ENCODE measurements at regions not wholly inside any gene's neighbourhood (a gene's known extent, or its start where the extent isn't known, plus 50 kb on each side); places are given as distances from the start of the nearest gene placed in this dataset.
A peak's percentile ranks its signal among the peaks of the same experiment; 100 is the strongest.

DNA sequence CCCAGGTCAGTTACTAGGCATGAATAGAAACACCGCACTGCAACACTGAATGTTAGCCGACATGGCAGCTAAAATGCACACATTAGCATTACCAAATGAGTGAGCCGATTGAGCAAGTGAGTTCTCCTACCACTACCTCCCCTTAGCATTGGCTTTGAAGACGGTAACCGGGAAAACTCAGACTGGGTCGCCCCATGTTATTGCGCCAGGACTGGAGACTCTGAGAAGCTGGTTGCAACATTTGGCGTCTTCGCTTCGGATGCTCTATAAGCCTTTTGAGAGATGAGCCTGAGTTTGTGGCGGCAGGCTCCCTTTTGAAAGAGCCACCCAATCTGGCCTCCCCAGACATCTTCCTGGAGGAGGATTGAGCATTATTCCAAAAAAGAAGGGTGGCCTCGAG lies 68.5 kb upstream of the POMP start:
- Histone ChIP-seq H3K56ac (replicated peaks; ENCODE audit: insufficient read length, low read depth, low read length) (no peak overlapping the region), H4K91ac (replicated peaks; ENCODE audit: insufficient read length, low read length) (no peak overlapping the region), H4K20me1 (replicated peaks in 1 of 2; ENCODE audit: control insufficient read depth in 1 of 2, insufficient read depth in 2 of 2, low read length in 2 of 2) (no peaks in the 10 kb centered on the region), H2BK120ac (replicated peaks; ENCODE audit: low read depth, low read length) (no peak overlapping the region), H3K23me2 (ENCODE audit: low read depth, low read length) (no peaks in the 10 kb centered on the region), H3K79me2 (ENCODE audit: control insufficient read depth in 1 of 2, insufficient read depth in 2 of 2, low read length in 2 of 2) (no peaks in the 10 kb centered on the region), H2BK12ac (ENCODE audit: low read depth, low read length) (no peak overlapping the region), H3K4me1 (replicated peaks in 1 of 4; ENCODE audit: control insufficient read depth in 3 of 4, insufficient read depth in 4 of 4, low read length in 3 of 4) (peaks cover 0 to 7% (median 4%) of the 10 kb centered on the region in 4 experiments; a peak in 3 of 7 replicates), H2BK15ac (ENCODE audit: low read length) (0 out of 2 replicates have a peak overlapping the region, but pooled peaks have one; percentile 29), H3K36me3 (ENCODE audit: control insufficient read depth in 2 of 4, insufficient read depth in 4 of 4, low read length in 3 of 4) (no peaks in the 10 kb centered on the region), H3K4me3 (ENCODE audit: extremely low read depth in 1 of 4, insufficient read depth in 2 of 4, low read depth in 3 of 4, low read length in 4 of 4) (no peak overlapping the region), H3K14ac (ENCODE audit: insufficient read length) (no peak overlapping the region), H2BK20ac (ENCODE audit: low read length) (0 out of 2 replicates have a peak overlapping the region, but pooled peaks have one; percentile 61), H4K5ac (ENCODE audit: insufficient read length, low read depth, low read length) (no peak overlapping the region), H2AFZ (ENCODE audit: low read length) (peak overlapping the region; percentile 60; the same call in 1 of the 2 replicates), H3K23ac (ENCODE audit: insufficient read length) (no peak overlapping the region), H3K27me3 (replicated peaks in 1 of 4; ENCODE audit: control insufficient read depth in 3 of 4, extremely low read depth in 1 of 4, insufficient read depth in 3 of 4, low read length in 3 of 4) (no peaks in the 10 kb centered on the region), H2BK5ac (ENCODE audit: low read depth, low read length) (no peak overlapping the region), H3K79me1 (ENCODE audit: low read depth, low read length) (no peaks in the 10 kb centered on the region), H3K4ac (replicated peaks; ENCODE audit: insufficient read length, low read depth, low read length) (no peak overlapping the region), H3K18ac (ENCODE audit: extremely low read depth, low read length) (peak overlapping the region; percentile 48), H3K4me2 (ENCODE audit: insufficient read depth in 1 of 2, low read depth in 2 of 2, low read length in 2 of 2) (no peak overlapping the region), H2AK5ac (ENCODE audit: low read depth, low read length) (no peak overlapping the region), H3K27ac (ENCODE audit: low read depth, low read length) (no peak overlapping the region), H4K8ac (ENCODE audit: extremely low read depth, insufficient read depth, low read length) (no peak overlapping the region), H3K9ac (replicated peaks in 1 of 4; ENCODE audit: extremely low read depth in 1 of 4, low read depth in 3 of 4, low read length in 3 of 4) (no peak overlapping the region), H3K9me3 (ENCODE audit: insufficient read depth in 2 of 2, low read depth in 1 of 2, low read length in 1 of 2) (no peaks in the 10 kb centered on the region)
- DNase-seq (ENCODE audit: low read depth in 1 of 2, low spot score in 2 of 2) (no peak), FAIRE-seq (no peak)
- POLR2A ChIA-PET (ENCODE audit: partially characterized antibody), result interaction anchor here (0.6 kb wide), 1 partner anchor 294 kb away, joined by 3 read pairs; no protein-coding TSS in a partner anchor
- CTCF ChIA-PET (ENCODE audit: partially characterized antibody), result interaction anchor here (0.6 to 1.7 kb wide), 3 partner anchors 12 to 35 kb away, joined by 3 to 4 read pairs (median 3); no protein-coding TSS in a partner anchor
- TF ChIP-seq POU5F1 (IDR thresholded peaks at IDR 0.05; ENCODE audit: low read depth, low read length) (no peak), SP1 (IDR thresholded peaks at IDR 0.05; ENCODE audit: low read depth, low read length) (no peak)
- TF ChIP-seq, protein P1, sequence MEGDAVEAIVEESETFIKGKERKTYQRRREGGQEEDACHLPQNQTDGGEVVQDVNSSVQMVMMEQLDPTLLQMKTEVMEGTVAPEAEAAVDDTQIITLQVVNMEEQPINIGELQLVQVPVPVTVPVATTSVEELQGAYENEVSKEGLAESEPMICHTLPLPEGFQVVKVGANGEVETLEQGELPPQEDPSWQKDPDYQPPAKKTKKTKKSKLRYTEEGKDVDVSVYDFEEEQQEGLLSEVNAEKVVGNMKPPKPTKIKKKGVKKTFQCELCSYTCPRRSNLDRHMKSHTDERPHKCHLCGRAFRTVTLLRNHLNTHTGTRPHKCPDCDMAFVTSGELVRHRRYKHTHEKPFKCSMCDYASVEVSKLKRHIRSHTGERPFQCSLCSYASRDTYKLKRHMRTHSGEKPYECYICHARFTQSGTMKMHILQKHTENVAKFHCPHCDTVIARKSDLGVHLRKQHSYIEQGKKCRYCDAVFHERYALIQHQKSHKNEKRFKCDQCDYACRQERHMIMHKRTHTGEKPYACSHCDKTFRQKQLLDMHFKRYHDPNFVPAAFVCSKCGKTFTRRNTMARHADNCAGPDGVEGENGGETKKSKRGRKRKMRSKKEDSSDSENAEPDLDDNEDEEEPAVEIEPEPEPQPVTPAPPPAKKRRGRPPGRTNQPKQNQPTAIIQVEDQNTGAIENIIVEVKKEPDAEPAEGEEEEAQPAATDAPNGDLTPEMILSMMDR (IDR thresholded peaks at IDR 0.05; ENCODE audit: control extremely low read depth in 1 of 3, insufficient read depth in 1 of 3, low read depth in 1 of 3, low read length in 3 of 3), result no peak
- TF ChIP-seq, protein P2, sequence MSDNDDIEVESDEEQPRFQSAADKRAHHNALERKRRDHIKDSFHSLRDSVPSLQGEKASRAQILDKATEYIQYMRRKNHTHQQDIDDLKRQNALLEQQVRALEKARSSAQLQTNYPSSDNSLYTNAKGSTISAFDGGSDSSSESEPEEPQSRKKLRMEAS (IDR thresholded peaks at IDR 0.05), result no peak
- WGBS, 2 experiments (ENCODE audit: extremely low coverage in 1 of 2, insufficient coverage in 1 of 2, insufficient read length in 1 of 2, insufficient replicate concordance in 2 of 2, low coverage in 1 of 2, low lambda C conversion rate in 2 of 2, missing lambda C conversion rate in 1 of 2), result 91% methylated on average over 12 of the region's 12 CpGs; no CpG with 5 or more reads in 1 of the 2 experiments
